SK-N-SH treated with all-trans-retinoic acid at 6 μM for 48 hours (cell line): ENCODE measurements at regions not wholly inside any gene's neighbourhood (a gene's known extent, or its start where the extent isn't known, plus 50 kb on each side); places are given as distances from the start of the nearest gene placed in this dataset.

Experiments used
- ATAC-seq: fragments of 200-7000 bp; cut with Tn5 transposase; 3 replicates; pipeline ENCODE4 v1.9.1; 2020; ENCODE audit warnings: mild to moderate bottlenecking, moderate library complexity
- BACH2 ChIP-seq: fragments of 250-450 bp; sonication (Bioruptor Pico); IDR thresholded peaks from 2 replicates; pipeline ENCODE4 v1.9.0; 2021; ENCODE audit warnings: mild to moderate bottlenecking, borderline replicate concordance
- CREB5 ChIP-seq: fragments of 250-450 bp; sonication (Bioruptor Pico); IDR thresholded peaks from 2 replicates; pipeline ENCODE4 v1.5.1; 2020; ENCODE audit warnings: low read depth, mild to moderate bottlenecking, moderate library complexity
- CSDC2 ChIP-seq: fragments of 250-450 bp; sonication (Bioruptor Pico); IDR thresholded peaks from 2 replicates; pipeline ENCODE4 v1.5.0; 2020; ENCODE audit warnings: mild to moderate bottlenecking, moderate library complexity
- CSRNP3 ChIP-seq: fragments of 250-450 bp; sonication (Bioruptor Pico); IDR thresholded peaks from 2 replicates; pipeline ENCODE4 v1.5.1; 2021; ENCODE audit warnings: mild to moderate bottlenecking, moderate library complexity
- ESRRG ChIP-seq: fragments of 250-450 bp; sonication (Bioruptor Pico); IDR thresholded peaks from 2 replicates; pipeline ENCODE4 v1.6.1; 2021; ENCODE audit warnings: mild to moderate bottlenecking
- GLIS3 ChIP-seq: fragments of 250-450 bp; sonication (Bioruptor Pico); IDR thresholded peaks from 2 replicates; pipeline ENCODE4 v1.5.0; 2020; ENCODE audit warnings: mild to moderate bottlenecking, moderate library complexity
- ISL1 ChIP-seq: fragments of 250-450 bp; sonication (Bioruptor Pico); IDR thresholded peaks from 2 replicates; pipeline ENCODE4 v2.1.2; 2022; ENCODE audit warnings: mild to moderate bottlenecking, moderate library complexity
- PATZ1 ChIP-seq: fragments of 250-450 bp; sonication (Bioruptor Pico); IDR thresholded peaks from 2 replicates; pipeline ENCODE4 v1.8.0; 2020; ENCODE audit warnings: mild to moderate bottlenecking, moderate library complexity, borderline replicate concordance
- POU6F1 ChIP-seq: fragments of 250-450 bp; sonication (Bioruptor Pico); IDR thresholded peaks from 2 replicates; pipeline ENCODE4 v1.8.0; 2021; ENCODE audit warnings: low read depth, mild to moderate bottlenecking, moderate library complexity, borderline replicate concordance
- PPARA ChIP-seq: fragments of 250-450 bp; sonication (Bioruptor Pico); IDR thresholded peaks from 2 replicates; pipeline ENCODE4 v1.5.0; 2020; ENCODE audit warnings: mild to moderate bottlenecking, borderline replicate concordance
- RARB ChIP-seq: fragments of 250-450 bp; sonication (Bioruptor Pico); IDR thresholded peaks from 2 replicates; pipeline ENCODE4 v1.8.0; 2021; ENCODE audit warnings: mild to moderate bottlenecking, moderate library complexity
- SNAI2 ChIP-seq: fragments of 250-450 bp; sonication (Bioruptor Pico); IDR thresholded peaks from 2 replicates; pipeline ENCODE4 v1.5.0; 2020; ENCODE audit warnings: mild to moderate bottlenecking, moderate library complexity
- TCF4 ChIP-seq: fragments of 250-450 bp; sonication (Bioruptor Pico); IDR thresholded peaks from 2 replicates; pipeline ENCODE4 v1.8.0; 2021; ENCODE audit warnings: mild to moderate bottlenecking, moderate library complexity, borderline replicate concordance
- TOX ChIP-seq: fragments of 250-450 bp; sonication (Bioruptor Pico); IDR thresholded peaks from 2 replicates; pipeline ENCODE4 v1.8.0; 2021; ENCODE audit warnings: mild to moderate bottlenecking, moderate library complexity, borderline replicate concordance
- TSHZ2 ChIP-seq: fragments of 250-450 bp; sonication (Bioruptor Pico); IDR thresholded peaks from 2 replicates; pipeline ENCODE4 v1.5.0; 2020; ENCODE audit warnings: mild to moderate bottlenecking, moderate library complexity
- ZC3H10 ChIP-seq: fragments of 250-450 bp; sonication (Bioruptor Pico); IDR thresholded peaks from 2 replicates; pipeline ENCODE4 v1.5.1; 2021; ENCODE audit warnings: mild to moderate bottlenecking, moderate library complexity
- ZFP3 ChIP-seq: fragments of 250-450 bp; sonication (Bioruptor Pico); IDR thresholded peaks from 2 replicates; pipeline ENCODE4 v1.5.0; 2020; ENCODE audit warnings: mild to moderate bottlenecking, moderate library complexity
- ZFP30 ChIP-seq: fragments of 450-650 bp; formaldehyde crosslinking; IDR thresholded peaks from 2 replicates; pipeline ENCODE4 v1.5.0; 2022; ENCODE audit warnings: mild to moderate bottlenecking, moderate library complexity
- ZNF565 ChIP-seq: fragments of 450-650 bp; formaldehyde crosslinking; conservative IDR thresholded peaks from 2 replicates; pipeline ENCODE4 v1.5.0; 2020; ENCODE audit warnings: low read depth, mild to moderate bottlenecking, moderate library complexity
- ZNF70 ChIP-seq: fragments of 450-650 bp; formaldehyde crosslinking; IDR thresholded peaks from 2 replicates; pipeline ENCODE4 v1.5.0; 2020; ENCODE audit warnings: mild to moderate bottlenecking, moderate library complexity

- TF ChIP-seq POU6F1 (no peak), CSDC2 (no peak), ZFP3 (CRISPR knock-in tag) (no peak), SNAI2 (CRISPR knock-in tag) (no peak)
These were observed 297.7 kb upstream of the DDHD1 start (continued) for GRCh38 chr14:53450871-53451270.

- TF ChIP-seq ISL1 (CRISPR knock-in tag) (no peak), CSDC2 (no peak), ZNF70 (no peak), TSHZ2 (no peak), ZFP3 (CRISPR knock-in tag) (no peak), RARB (CRISPR knock-in tag) (no peak), CSRNP3 (CRISPR knock-in tag) (no peak), BACH2 (CRISPR knock-in tag) (no peak), ZC3H10 (CRISPR knock-in tag) (no peak), TOX (CRISPR knock-in tag) (no peak), PATZ1 (no peak), POU6F1 (no peak), PPARA (CRISPR knock-in tag) (no peak), ESRRG (CRISPR knock-in tag) (no peak)
- TF ChIP-seq, all 23 proteins: peak for 0
- ATAC-seq, result no peak
These were observed 295.6 kb upstream of the DDHD1 start for GRCh38 chr14:53448682-53449081.

- TF ChIP-seq ZNF70 (no peak), ZFP3 (CRISPR knock-in tag) (no peak), ESRRG (CRISPR knock-in tag) (no peak), POU6F1 (no peak), ZFP30 (CRISPR knock-in tag) (no peak), CREB5 (no peak), SNAI2 (CRISPR knock-in tag) (no peak), TSHZ2 (no peak), PPARA (CRISPR knock-in tag) (no peak), CSDC2 (no peak), RARB (CRISPR knock-in tag) (no peak), GLIS3 (CRISPR knock-in tag) (no peak), TCF4 (CRISPR knock-in tag) (no peak), ZNF565 (CRISPR knock-in tag) (no peak)
- no peak for ATAC-seq
These were observed 291.7 kb upstream of the DDHD1 start for GRCh38 chr14:53444677-53445312.
